Activated CD8-positive, alpha-beta T cell treated with anti-CD3 and anti-CD28 coated beads for 36 hours (primary cell): ENCODE measurements at regions not wholly inside any gene's neighbourhood (a gene's known extent, or its start where the extent isn't known, plus 50 kb on each side); places are given as distances from the start of the nearest gene placed in this dataset.

Source experiments
- ATAC-seq: fragments of 200-7000 bp; cut with Tn5 transposase; one replicate; pipeline ENCODE4 v1.10.0; 2021; ENCODE audit warnings: mild to moderate bottlenecking, moderate library complexity
- CTCF ChIA-PET: fragments of 350-600 bp; sonication (Branson Sonifier 250); formaldehyde crosslinking; loops from one replicate; lab custom pipeline; 2021; ENCODE audit warnings: antibody characterized with exemption; lab: Charles Lee
- POLR2A ChIA-PET: fragments of 350-600 bp; sonication (Branson Sonifier 250); formaldehyde crosslinking; loops from one replicate; lab custom pipeline; 2021; ENCODE audit warnings: antibody characterized with exemption; lab: Charles Lee
- DNase-seq: peaks from one replicate; pipeline ENCODE4 v3.0.0-alpha.2; 2020
- H3K27ac Mint-ChIP-seq: one replicate; pipeline ENCODE4 v1.8.0; 2021; ENCODE audit warnings: mild to moderate bottlenecking, mixed read lengths
- H3K27me3 Mint-ChIP-seq: one replicate; pipeline ENCODE4 v1.8.0; 2021; ENCODE audit warnings: mixed read lengths
- H3K36me3 Mint-ChIP-seq: one replicate; pipeline ENCODE4 v1.8.0; 2021; ENCODE audit warnings: low read depth, mixed read lengths
- H3K4me1 Mint-ChIP-seq: one replicate; pipeline ENCODE4 v1.8.0; 2021; ENCODE audit warnings: low read depth, mixed read lengths
- H3K4me3 Mint-ChIP-seq: one replicate; pipeline ENCODE4 v1.8.0; 2021; ENCODE audit warnings: mild to moderate bottlenecking, moderate library complexity, mixed read lengths
- H3K9me3 Mint-ChIP-seq: one replicate; pipeline ENCODE4 v1.8.0; 2021; ENCODE audit warnings: mixed read lengths
- CTCF ChIP-seq: fragments of 200-600 bp; IDR thresholded peaks from one replicate; pipeline ENCODE4 v1.8.0; 2022; ENCODE audit warnings: antibody characterized with exemption, mild to moderate bottlenecking
- intact Hi-C: fragments of 100-400 bp; cut with micrococcal nuclease; formaldehyde crosslinking; loops from one replicate; pipeline ENCODE4 v1.10.0; 2022

- DNase-seq, result no peak
- H3K9me3 Mint-ChIP-seq, result no peaks in the 10 kb centered on the region
- no peak for TF ChIP-seq CTCF
- H3K27me3 Mint-ChIP-seq, result no peaks in the 10 kb centered on the region
- H3K4me1 Mint-ChIP-seq, result peaks cover 9% of the 10 kb centered on the region
- ATAC-seq, result no peak
- intact Hi-C loops, result loop anchor here (5.0 kb wide), 1 partner anchor 343 kb away; the partner anchor contains the start of gene DLL1
- ChIA-PET CTCF (interaction anchor here (0.7 to 6.9 kb wide), 8 partner anchors 15 to 884 kb away, joined by 3 to 47 read pairs (median 8); no protein-coding TSS in a partner anchor), POLR2A (interaction anchor here (1.0 kb wide), 1 partner anchor 45 kb away, joined by 3 read pairs; no protein-coding TSS in a partner anchor)
- no peaks in the 10 kb centered on the region for H3K36me3 Mint-ChIP-seq
- H3K27ac Mint-ChIP-seq, result no peak overlapping the region
- H3K4me3 Mint-ChIP-seq, result no peak overlapping the region
Observed at GRCh38 chr6:169949511-169950097, 198.2 kb downstream of the ERMARD start.

GRCh38 chr6:169946971-169947370 is 195.5 kb downstream of the ERMARD start:
- peaks cover 8% of the 10 kb centered on the region for H3K9me3 Mint-ChIP-seq
- DNase-seq (no peak), ATAC-seq (no peak)
- intact Hi-C loops, result no loop called here
- no peak overlapping the region for H3K4me3 Mint-ChIP-seq
- ChIA-PET CTCF (interaction anchor here (0.8 to 6.9 kb wide), 4 partner anchors 18 to 570 kb away, joined by 3 to 47 read pairs (median 6); no protein-coding TSS in a partner anchor), POLR2A (no interaction called here)
- peaks cover 5% of the 10 kb centered on the region for H3K27me3 Mint-ChIP-seq
- peaks cover 9% of the 10 kb centered on the region for H3K4me1 Mint-ChIP-seq
- no peak for TF ChIP-seq CTCF
- H3K36me3 Mint-ChIP-seq, result peaks cover 2% of the 10 kb centered on the region
- H3K27ac Mint-ChIP-seq, result no peak overlapping the region

- peaks cover 5% of the 10 kb centered on the region for H3K27me3 Mint-ChIP-seq
- peaks cover 8% of the 10 kb centered on the region for H3K9me3 Mint-ChIP-seq
- H3K4me1 Mint-ChIP-seq, result peaks cover 9% of the 10 kb centered on the region
- CTCF ChIA-PET, result interaction anchor here (1.2 kb wide), 1 partner anchor 113 kb away, joined by 4 read pairs; no protein-coding TSS in a partner anchor
- POLR2A ChIA-PET, result no interaction called here
- TF ChIP-seq CTCF, result no peak
- H3K27ac Mint-ChIP-seq, result no peak overlapping the region
- H3K4me3 Mint-ChIP-seq, result no peak overlapping the region
- DNase-seq (no peak), ATAC-seq (no peak)
- H3K36me3 Mint-ChIP-seq, result peaks cover 2% of the 10 kb centered on the region
- intact Hi-C loops, result no loop called here
Observed at GRCh38 chr6:169945117-169945516, 193.7 kb downstream of the ERMARD start.

GRCh38 chr6:169944415-169944814 is 193.0 kb downstream of the ERMARD start:
- ChIA-PET POLR2A (no interaction called here), CTCF (interaction anchor here (1.2 kb wide), 2 partner anchors 112 to 585 kb away, joined by 4 to 5 read pairs; no protein-coding TSS in a partner anchor)
- H3K4me3 Mint-ChIP-seq, result no peak overlapping the region
- H3K27ac Mint-ChIP-seq, result no peak overlapping the region
- H3K27me3 Mint-ChIP-seq, result peaks cover 5% of the 10 kb centered on the region
- DNase-seq (no peak), ATAC-seq (no peak)
- peaks cover 8% of the 10 kb centered on the region for H3K9me3 Mint-ChIP-seq
- intact Hi-C loops, result no loop called here
- peaks cover 2% of the 10 kb centered on the region for H3K36me3 Mint-ChIP-seq
- TF ChIP-seq CTCF, result no peak
- peaks cover 9% of the 10 kb centered on the region for H3K4me1 Mint-ChIP-seq

GRCh38 chr6:169944061-169944337 is 192.6 kb downstream of the ERMARD start:
- Mint-ChIP-seq H3K27me3 (peaks cover 5% of the 10 kb centered on the region), H3K9me3 (peaks cover 8% of the 10 kb centered on the region), H3K4me1 (peaks cover 9% of the 10 kb centered on the region), H3K27ac (no peak overlapping the region), H3K36me3 (peaks cover 2% of the 10 kb centered on the region), H3K4me3 (no peak overlapping the region)
- POLR2A ChIA-PET, result no interaction called here
- DNase-seq (no peak), ATAC-seq (no peak)
- intact Hi-C loops, result no loop called here
- CTCF ChIA-PET, result interaction anchor here (0.8 to 1.5 kb wide), 3 partner anchors 11 to 585 kb away, joined by 3 to 6 read pairs (median 5); no protein-coding TSS in a partner anchor
- TF ChIP-seq CTCF, result no peak
